ENCODE measurements at regions not wholly inside any gene's neighbourhood (a gene's known extent, or its start where the extent isn't known, plus 50 kb on each side); places are given as distances from the start of the nearest gene placed in this dataset.
A peak's percentile ranks its signal among the peaks of the same experiment; 100 is the strongest.

- WGBS, 2 experiments (ENCODE audit: insufficient coverage in 1 of 2, insufficient read length in 1 of 2) = 91 to 92% methylated on average over 22 to 27 of the region's 27 CpGs
- peaks cover 5% of the 10 kb centered on the region for H3K27me3 Mint-ChIP-seq (ENCODE audit: insufficient read depth)
- Histone ChIP-seq H3K9me3 (ENCODE audit: control insufficient read depth, low read length) (peaks cover 13% of the 10 kb centered on the region), H3K4me1 (ENCODE audit: control insufficient read depth, insufficient read depth, low read length) (no peaks in the 10 kb centered on the region), H3K36me3 (ENCODE audit: control insufficient read depth, insufficient read depth, low read length) (no peaks in the 10 kb centered on the region), H3K27me3 (ENCODE audit: control insufficient read depth, insufficient read depth, low read length, poor library complexity, severe bottlenecking) (no peaks in the 10 kb centered on the region), H3K4me3 (ENCODE audit: low read length) (no peak overlapping the region), H3K27ac (ENCODE audit: low read depth, low read length) (no peak overlapping the region), H3K9ac (ENCODE audit: extremely low read depth, low read length, poor library complexity, severe bottlenecking) (no peak overlapping the region)
- peak; percentile 54 for TF ChIP-seq CTCF (conservative IDR thresholded peaks at IDR 0.05)
- H3K4me3 Mint-ChIP-seq = no peak overlapping the region
- peaks cover 17% of the 10 kb centered on the region for H3K9me3 Mint-ChIP-seq
- H3K27ac Mint-ChIP-seq = no peak overlapping the region
- no peaks in the 10 kb centered on the region for H3K36me3 Mint-ChIP-seq (ENCODE audit: low read depth)
- DNase-seq = peak; percentile 74
- peaks cover 3% of the 10 kb centered on the region for H3K4me1 Mint-ChIP-seq
Observed at GRCh38 chr4:3668825-3669552, 97.2 kb upstream of the ADRA2C start.

- Histone ChIP-seq H3K27me3 (ENCODE audit: control insufficient read depth, insufficient read depth, low read length, poor library complexity, severe bottlenecking) (no peaks in the 10 kb centered on the region), H3K9me3 (ENCODE audit: control insufficient read depth, low read length) (peaks cover 3% of the 10 kb centered on the region), H3K4me1 (ENCODE audit: control insufficient read depth, insufficient read depth, low read length) (no peaks in the 10 kb centered on the region), H3K36me3 (ENCODE audit: control insufficient read depth, insufficient read depth, low read length) (no peaks in the 10 kb centered on the region), H3K4me3 (ENCODE audit: low read length) (no peak overlapping the region), H3K27ac (ENCODE audit: low read depth, low read length) (no peak overlapping the region), H3K9ac (ENCODE audit: extremely low read depth, low read length, poor library complexity, severe bottlenecking) (no peak overlapping the region)
- Mint-ChIP-seq H3K4me3 (no peak overlapping the region), H3K36me3 (ENCODE audit: low read depth) (no peaks in the 10 kb centered on the region), H3K27ac (no peak overlapping the region), H3K4me1 (peaks cover 3% of the 10 kb centered on the region), H3K27me3 (ENCODE audit: insufficient read depth) (peaks cover 5% of the 10 kb centered on the region), H3K9me3 (peaks cover 7% of the 10 kb centered on the region)
- no peak for DNase-seq
- no peak for TF ChIP-seq CTCF (conservative IDR thresholded peaks at IDR 0.05)
- 83 to 84% methylated on average over 7 of the region's 7 CpGs for WGBS, 2 experiments (ENCODE audit: insufficient coverage in 1 of 2, insufficient read length in 1 of 2)
Observed at GRCh38 chr4:3667258-3667657, 98.9 kb upstream of the ADRA2C start.

GRCh38 chr4:3666263-3666662 is 99.9 kb upstream of the ADRA2C start:
- Histone ChIP-seq H3K9me3 (ENCODE audit: control insufficient read depth, low read length) (no peaks in the 10 kb centered on the region), H3K36me3 (ENCODE audit: control insufficient read depth, insufficient read depth, low read length) (no peaks in the 10 kb centered on the region), H3K4me1 (ENCODE audit: control insufficient read depth, insufficient read depth, low read length) (no peaks in the 10 kb centered on the region), H3K27ac (ENCODE audit: low read depth, low read length) (no peak overlapping the region), H3K27me3 (ENCODE audit: control insufficient read depth, insufficient read depth, low read length, poor library complexity, severe bottlenecking) (no peaks in the 10 kb centered on the region), H3K4me3 (ENCODE audit: low read length) (no peak overlapping the region), H3K9ac (ENCODE audit: extremely low read depth, low read length, poor library complexity, severe bottlenecking) (no peak overlapping the region)
- Mint-ChIP-seq H3K4me3 (no peak overlapping the region), H3K27ac (no peak overlapping the region), H3K36me3 (ENCODE audit: low read depth) (no peaks in the 10 kb centered on the region), H3K4me1 (no peaks in the 10 kb centered on the region), H3K9me3 (peaks cover 5% of the 10 kb centered on the region), H3K27me3 (ENCODE audit: insufficient read depth) (peaks cover 5% of the 10 kb centered on the region)
- TF ChIP-seq CTCF (conservative IDR thresholded peaks at IDR 0.05) = no peak
- no peak for DNase-seq
- 94 to 98% methylated on average over 6 of the region's 6 CpGs for WGBS, 2 experiments (ENCODE audit: insufficient coverage in 1 of 2, insufficient read length in 1 of 2)

All from endodermal cell (in vitro differentiated cells).